Tibial nerve (tissue), 4 donors: ENCODE measurements at regions not wholly inside any gene's neighbourhood (a gene's known extent, or its start where the extent isn't known, plus 50 kb on each side); places are given as distances from the start of the nearest gene placed in this dataset.

Experiments
- DNase-seq, 2 donors: peaks; one replicate each; pipeline ENCODE4 v3.0.0-alpha.2; 2019; ENCODE audit warnings: low spot score in 2 of 2
- H3K27ac ChIP-seq, 4 donors: fragments of 200-600 bp; sonication (generic) in 3 of 4; one replicate each; pipeline ENCODE4 v1.5.1; 2017 to 2019; ENCODE audit warnings: mild to moderate bottlenecking in 1 of 4
- H3K27me3 ChIP-seq, 2 donors: fragments of 200-600 bp; sonication (generic) in 1 of 2; one replicate each; pipeline versions ENCODE4 v1.5.1 to v1.6.0; 2017 to 2019
- H3K36me3 ChIP-seq, 3 donors: fragments of 200-600 bp; sonication (generic); one replicate each; pipeline ENCODE4 v1.5.1; 2018 to 2019
- H3K4me1 ChIP-seq, 4 donors: fragments of 200-600 bp; sonication (generic) in 3 of 4; one replicate each; pipeline ENCODE4 v1.5.1; 2017 to 2019
- H3K4me3 ChIP-seq, 4 donors: fragments of 200-600 bp; sonication (generic) in 3 of 4; one replicate each; pipeline ENCODE4 v1.5.1; 2017 to 2019; ENCODE audit warnings: mild to moderate bottlenecking in 1 of 4, moderate library complexity in 1 of 4
- H3K9me3 ChIP-seq, 4 donors: fragments of 200-600 bp; sonication (generic) in 3 of 4; one replicate each; pipeline ENCODE4 v1.5.1; 2017 to 2019
- EP300 ChIP-seq, 2 donors: sonication (generic); formaldehyde crosslinking; IDR thresholded peaks; one replicate each; pipeline ENCODE4 v1.6.1; 2017; ENCODE audit warnings: antibody characterized with exemption in 2 of 2, mild to moderate bottlenecking in 1 of 2
- POLR2A ChIP-seq, 2 donors: fragments of 450-650 bp; IDR thresholded peaks; one replicate each; pipeline ENCODE4 v1.6.1; 2017; ENCODE audit warnings: antibody characterized with exemption in 2 of 2, mild to moderate bottlenecking in 2 of 2, moderate library complexity in 2 of 2
- WGBS, 2 donors: methylation state at CpG; one replicate each; pipeline ENCODE4 v1.1.5; 2018; 5-methylcytosine and 5-hydroxymethylcytosine counted together
- TF ChIP-seq, protein P1 (sequence below), 5 experiments: fragments of 200-600 bp in 3 of 5; fragments of 450-650 bp in 2 of 5; sonication (generic) in 3 of 5; IDR thresholded peaks; one replicate each; pipeline ENCODE4 v1.5.1; 2016 to 2019; ENCODE audit warnings: antibody characterized with exemption in 5 of 5, mild to moderate bottlenecking in 3 of 5, moderate library complexity in 2 of 5

DNA sequence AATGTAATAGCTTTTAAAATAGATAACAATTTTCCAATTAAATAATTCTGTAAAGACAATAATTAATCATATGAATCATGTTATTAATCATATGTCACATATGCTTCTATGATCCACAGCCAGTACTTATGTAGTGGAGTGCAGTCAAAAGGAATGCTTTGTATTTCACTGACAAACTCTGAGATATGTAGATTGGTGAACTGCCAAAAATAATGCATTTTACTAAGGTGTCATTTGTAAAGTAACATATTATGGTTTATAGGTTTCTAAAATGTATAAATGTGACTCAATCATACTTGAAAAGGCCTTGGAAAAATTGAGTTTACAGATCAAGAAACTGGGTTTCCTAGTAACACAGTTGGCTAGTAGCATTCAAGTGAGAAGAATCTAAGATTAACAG lies 93.8 kb upstream of the KCNH7 start:
- TF ChIP-seq EP300 (IDR thresholded peaks at IDR 0.05), result no peak
- Histone ChIP-seq H3K27ac (no peak overlapping the region), H3K36me3 (no peaks in the 10 kb centered on the region), H3K4me1 (no peaks in the 10 kb centered on the region), H3K27me3 (no peaks in the 10 kb centered on the region), H3K4me3 (no peak overlapping the region), H3K9me3 (peaks cover 0 to 19% (median 2%) of the 10 kb centered on the region in 4 donors)
- DNase-seq, result no peak

DNA sequence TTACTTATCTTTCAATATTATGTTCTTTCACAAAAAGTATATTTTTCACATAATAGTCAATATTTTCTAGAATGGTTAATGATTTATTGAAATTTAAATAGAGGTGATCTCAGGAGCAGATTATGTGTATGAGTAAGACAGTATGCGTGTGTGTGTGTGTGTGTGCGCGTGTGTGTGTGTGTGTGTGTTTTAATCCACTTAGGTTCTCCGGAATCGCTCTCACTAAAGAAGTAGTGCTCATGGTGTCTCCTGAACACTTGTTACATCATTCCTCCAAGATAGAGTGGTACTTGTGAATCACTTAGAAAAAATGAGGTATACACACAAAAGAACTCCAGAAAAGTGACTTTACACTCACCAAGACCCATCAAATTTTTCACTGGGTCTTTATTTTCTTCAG lies 91.0 kb upstream of the KCNH7 start:
- WGBS, 2 donors, result 73 to 78% methylated on average over 5 of the region's 5 CpGs
- Histone ChIP-seq H3K27ac (no peak overlapping the region), H3K4me3 (no peak overlapping the region), H3K27me3 (no peaks in the 10 kb centered on the region), H3K36me3 (no peaks in the 10 kb centered on the region), H3K9me3 (peaks cover 0 to 9% (median 0%) of the 10 kb centered on the region in 4 donors), H3K4me1 (peaks cover 0 to 3% (median 0%) of the 10 kb centered on the region in 4 donors)
- no peak for DNase-seq
- TF ChIP-seq, protein P1, sequence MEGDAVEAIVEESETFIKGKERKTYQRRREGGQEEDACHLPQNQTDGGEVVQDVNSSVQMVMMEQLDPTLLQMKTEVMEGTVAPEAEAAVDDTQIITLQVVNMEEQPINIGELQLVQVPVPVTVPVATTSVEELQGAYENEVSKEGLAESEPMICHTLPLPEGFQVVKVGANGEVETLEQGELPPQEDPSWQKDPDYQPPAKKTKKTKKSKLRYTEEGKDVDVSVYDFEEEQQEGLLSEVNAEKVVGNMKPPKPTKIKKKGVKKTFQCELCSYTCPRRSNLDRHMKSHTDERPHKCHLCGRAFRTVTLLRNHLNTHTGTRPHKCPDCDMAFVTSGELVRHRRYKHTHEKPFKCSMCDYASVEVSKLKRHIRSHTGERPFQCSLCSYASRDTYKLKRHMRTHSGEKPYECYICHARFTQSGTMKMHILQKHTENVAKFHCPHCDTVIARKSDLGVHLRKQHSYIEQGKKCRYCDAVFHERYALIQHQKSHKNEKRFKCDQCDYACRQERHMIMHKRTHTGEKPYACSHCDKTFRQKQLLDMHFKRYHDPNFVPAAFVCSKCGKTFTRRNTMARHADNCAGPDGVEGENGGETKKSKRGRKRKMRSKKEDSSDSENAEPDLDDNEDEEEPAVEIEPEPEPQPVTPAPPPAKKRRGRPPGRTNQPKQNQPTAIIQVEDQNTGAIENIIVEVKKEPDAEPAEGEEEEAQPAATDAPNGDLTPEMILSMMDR (IDR thresholded peaks at IDR 0.05), result no peak
- no peak for TF ChIP-seq EP300 (IDR thresholded peaks at IDR 0.05)
- no peak for TF ChIP-seq POLR2A (IDR thresholded peaks at IDR 0.05)

DNA sequence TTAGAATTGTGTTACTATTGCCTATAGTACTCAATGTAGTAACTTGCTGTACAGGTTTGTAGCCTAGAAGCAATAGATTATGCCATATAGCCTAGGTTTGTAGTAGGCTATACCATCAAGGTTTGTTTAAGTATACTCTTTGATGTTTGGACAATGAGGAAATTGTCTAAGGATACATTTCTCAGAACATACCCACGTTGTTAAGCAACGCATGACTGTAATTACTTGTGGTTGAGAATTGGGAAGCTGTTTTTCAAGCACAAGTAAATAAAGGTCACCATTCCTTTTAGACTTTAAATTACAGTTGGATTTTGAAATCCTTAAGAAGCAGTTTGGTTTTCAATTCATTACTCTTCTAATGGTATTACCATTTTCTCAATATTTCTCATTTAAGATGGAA lies 89.8 kb upstream of the KCNH7 start:
- no peak overlapping the region for H3K27ac ChIP-seq
- WGBS, 2 donors, result 23 to 26% methylated on average over 2 of the region's 2 CpGs
- no peaks in the 10 kb centered on the region for H3K36me3 ChIP-seq
- no peak for TF ChIP-seq POLR2A (IDR thresholded peaks at IDR 0.05)
- H3K4me1 ChIP-seq, result peaks cover 0 to 3% (median 0%) of the 10 kb centered on the region in 4 donors
- H3K9me3 ChIP-seq, result no peaks in the 10 kb centered on the region
- no peak overlapping the region for H3K4me3 ChIP-seq
- no peak for DNase-seq
- no peaks in the 10 kb centered on the region for H3K27me3 ChIP-seq

DNA sequence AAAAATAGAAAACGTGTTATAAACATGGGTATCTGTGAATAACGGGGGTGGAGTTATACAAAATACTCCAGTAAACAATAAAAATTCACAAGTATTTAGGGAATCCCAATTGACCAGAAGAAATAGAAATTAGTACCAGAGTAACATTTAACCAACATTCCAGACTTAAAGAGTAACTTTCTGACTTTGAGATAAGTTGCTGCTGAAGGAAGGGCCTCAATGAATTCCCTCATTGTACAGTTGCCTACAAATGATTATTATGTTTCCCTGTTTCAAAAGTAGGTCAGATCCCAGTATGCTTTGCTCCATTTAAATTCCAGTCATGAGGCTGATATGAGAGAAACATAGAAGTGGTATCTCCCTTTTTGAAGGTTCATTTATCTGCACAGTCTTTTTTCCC lies 88.3 kb upstream of the KCNH7 start:
- Histone ChIP-seq H3K27me3 (no peaks in the 10 kb centered on the region), H3K4me3 (no peak overlapping the region), H3K9me3 (no peaks in the 10 kb centered on the region), H3K27ac (no peak overlapping the region), H3K36me3 (no peaks in the 10 kb centered on the region), H3K4me1 (peaks cover 0 to 3% (median 0%) of the 10 kb centered on the region in 4 donors)
- TF ChIP-seq POLR2A (IDR thresholded peaks at IDR 0.05), result no peak
- TF ChIP-seq, protein P1 (IDR thresholded peaks at IDR 0.05), result no peak
- no peak for TF ChIP-seq EP300 (IDR thresholded peaks at IDR 0.05)
- no peak for DNase-seq
- WGBS, 2 donors, result 38 to 52% methylated on average over 2 of the region's 2 CpGs

DNA sequence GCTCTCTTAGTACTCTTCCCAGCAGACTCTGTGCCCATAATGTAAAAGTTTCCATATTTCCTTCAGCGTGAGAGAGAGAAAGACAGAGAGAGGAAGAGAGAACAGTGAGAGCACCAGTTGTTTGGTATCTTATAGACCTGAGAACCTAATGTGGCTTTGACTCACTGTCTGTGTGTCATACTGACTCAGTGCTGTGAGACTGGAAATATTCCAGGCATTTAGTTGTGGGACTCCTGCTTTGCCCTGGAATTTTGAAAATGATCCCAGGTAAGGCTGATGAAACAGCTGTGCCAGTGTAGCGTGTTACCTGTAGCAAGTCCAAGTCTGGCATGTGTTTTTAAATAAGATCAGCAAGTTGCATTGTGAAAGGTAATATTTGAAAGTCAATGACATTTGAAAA lies 87.9 kb upstream of the KCNH7 start:
- no peak for DNase-seq
- Histone ChIP-seq H3K9me3 (no peaks in the 10 kb centered on the region), H3K27me3 (no peaks in the 10 kb centered on the region), H3K36me3 (no peaks in the 10 kb centered on the region), H3K4me1 (peaks cover 0 to 3% (median 0%) of the 10 kb centered on the region in 4 donors), H3K4me3 (no peak overlapping the region), H3K27ac (no peak overlapping the region)
- TF ChIP-seq POLR2A (IDR thresholded peaks at IDR 0.05) (no peak), EP300 (IDR thresholded peaks at IDR 0.05) (no peak)
- TF ChIP-seq, protein P1 (IDR thresholded peaks at IDR 0.05), result no peak
- WGBS, 2 donors, result 81 to 82% methylated on average over 2 of the region's 2 CpGs

DNA sequence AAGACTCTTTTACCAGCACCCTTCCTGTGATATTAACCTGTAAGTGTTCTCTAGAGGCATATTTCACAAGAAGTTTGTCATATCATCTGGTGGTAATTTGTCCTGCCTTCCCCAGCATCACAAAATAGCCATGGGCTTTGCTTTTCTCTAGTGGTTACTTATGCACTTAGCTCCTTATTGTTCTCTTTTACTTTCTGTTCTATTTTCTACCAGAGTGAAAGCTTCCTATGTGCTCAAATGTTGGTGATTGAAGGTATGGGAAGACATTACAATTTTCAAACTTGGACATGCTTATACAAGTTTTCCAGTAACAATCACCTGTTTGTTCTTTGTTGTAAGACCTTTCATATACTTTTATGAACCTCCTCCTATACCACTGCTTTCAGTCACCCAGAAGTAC lies 87.0 kb upstream of the KCNH7 start:
- DNase-seq, result no peak
- Histone ChIP-seq H3K4me3 (no peak overlapping the region), H3K4me1 (peaks cover 0 to 3% (median 0%) of the 10 kb centered on the region in 4 donors), H3K9me3 (no peaks in the 10 kb centered on the region), H3K36me3 (no peaks in the 10 kb centered on the region), H3K27me3 (no peaks in the 10 kb centered on the region), H3K27ac (no peak overlapping the region)
- no peak for TF ChIP-seq EP300 (IDR thresholded peaks at IDR 0.05)
- TF ChIP-seq, protein P1 (IDR thresholded peaks at IDR 0.05), result no peak
